ENCODE measurements at regions not wholly inside any gene's neighbourhood (a gene's known extent, or its start where the extent isn't known, plus 50 kb on each side); places are given as distances from the start of the nearest gene placed in this dataset.

DNA sequence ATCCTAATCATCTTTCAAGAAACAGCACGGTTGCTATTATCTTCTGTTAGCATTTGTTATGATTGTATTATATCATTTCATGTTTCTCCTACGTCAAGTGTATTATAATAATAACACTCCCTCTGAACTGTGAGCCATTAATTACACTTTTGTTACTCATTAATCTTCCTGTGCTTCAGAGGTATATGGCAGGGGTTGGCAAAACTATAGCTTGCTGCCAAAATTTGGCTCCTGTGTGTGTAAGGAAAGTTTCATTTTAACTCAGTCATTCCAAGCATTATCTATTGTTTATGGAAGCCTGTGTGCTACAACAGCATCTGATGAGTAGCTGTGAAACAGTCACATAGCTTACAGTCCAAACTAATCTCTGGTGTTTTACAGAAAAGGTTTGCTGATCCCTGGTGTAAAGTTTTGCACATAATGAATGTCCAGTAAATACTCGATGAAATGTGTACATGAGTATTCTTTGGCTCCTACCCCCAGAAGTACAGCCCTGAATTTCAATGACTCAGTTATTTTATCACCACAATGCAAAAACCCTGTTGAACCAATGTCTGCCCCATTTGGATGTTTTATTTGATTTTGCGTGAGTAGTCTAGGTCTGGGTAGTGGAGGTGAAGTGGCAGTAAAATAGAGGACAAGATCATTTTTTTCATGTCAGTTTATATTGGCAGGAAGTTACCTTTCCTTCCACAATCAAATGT, 648.2 kb downstream of the MAT2B start:
- no peaks in the 10 kb centered on the region for H3K36me3 Mint-ChIP-seq
- Histone ChIP-seq H3K27ac (ENCODE audit: low read length) (no peak overlapping the region), H3K4me1 (ENCODE audit: control insufficient read depth, insufficient read depth, low read length) (no peaks in the 10 kb centered on the region), H3K27me3 (ENCODE audit: control insufficient read depth, insufficient read depth, low read length) (no peaks in the 10 kb centered on the region), H3K9me3 (ENCODE audit: control insufficient read depth, insufficient read depth, low read length) (no peaks in the 10 kb centered on the region), H3K36me3 (ENCODE audit: control insufficient read depth, insufficient read depth, low read length) (no peaks in the 10 kb centered on the region), H3K4me3 (ENCODE audit: low read length) (no peak overlapping the region)
- no peak overlapping the region for H3K27ac Mint-ChIP-seq
- peaks cover 7 to 10% of the 10 kb centered on the region in 2 donors for H3K9me3 Mint-ChIP-seq
- intact Hi-C loops (cut with micrococcal nuclease), result no loop called here
- 92% methylated on average over 2 of the region's 4 CpGs for WGBS (ENCODE audit: insufficient coverage)
- H3K4me1 Mint-ChIP-seq, result no peaks in the 10 kb centered on the region
- no peak for ATAC-seq
- TF ChIP-seq, protein P1, sequence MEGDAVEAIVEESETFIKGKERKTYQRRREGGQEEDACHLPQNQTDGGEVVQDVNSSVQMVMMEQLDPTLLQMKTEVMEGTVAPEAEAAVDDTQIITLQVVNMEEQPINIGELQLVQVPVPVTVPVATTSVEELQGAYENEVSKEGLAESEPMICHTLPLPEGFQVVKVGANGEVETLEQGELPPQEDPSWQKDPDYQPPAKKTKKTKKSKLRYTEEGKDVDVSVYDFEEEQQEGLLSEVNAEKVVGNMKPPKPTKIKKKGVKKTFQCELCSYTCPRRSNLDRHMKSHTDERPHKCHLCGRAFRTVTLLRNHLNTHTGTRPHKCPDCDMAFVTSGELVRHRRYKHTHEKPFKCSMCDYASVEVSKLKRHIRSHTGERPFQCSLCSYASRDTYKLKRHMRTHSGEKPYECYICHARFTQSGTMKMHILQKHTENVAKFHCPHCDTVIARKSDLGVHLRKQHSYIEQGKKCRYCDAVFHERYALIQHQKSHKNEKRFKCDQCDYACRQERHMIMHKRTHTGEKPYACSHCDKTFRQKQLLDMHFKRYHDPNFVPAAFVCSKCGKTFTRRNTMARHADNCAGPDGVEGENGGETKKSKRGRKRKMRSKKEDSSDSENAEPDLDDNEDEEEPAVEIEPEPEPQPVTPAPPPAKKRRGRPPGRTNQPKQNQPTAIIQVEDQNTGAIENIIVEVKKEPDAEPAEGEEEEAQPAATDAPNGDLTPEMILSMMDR (IDR thresholded peaks at IDR 0.05), result no peak
- H3K27me3 Mint-ChIP-seq (ENCODE audit: low read depth in 2 of 2), result no peaks in the 10 kb centered on the region
- no peak overlapping the region for H3K4me3 Mint-ChIP-seq
- DNase-seq, result no peak

DNA sequence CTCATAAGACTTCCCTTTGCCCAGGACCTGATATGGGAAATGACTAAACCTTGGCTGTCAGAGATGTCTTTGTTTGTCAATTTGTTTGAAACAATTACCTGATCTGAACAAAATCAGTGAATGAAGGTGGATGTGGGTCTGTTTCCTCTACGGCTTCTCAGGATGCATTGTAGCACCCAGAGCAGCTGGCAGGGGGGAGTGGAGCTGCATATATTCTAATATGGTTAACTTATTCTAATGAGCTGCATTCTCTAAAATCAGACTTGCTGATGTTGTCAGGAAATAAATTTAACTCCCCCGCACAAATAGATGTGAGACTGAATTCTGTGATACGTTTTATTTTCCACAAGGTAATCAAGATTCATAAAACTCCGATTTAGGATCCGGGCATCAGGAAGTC, 665.4 kb downstream of the MAT2B start:
- Histone ChIP-seq H3K4me3 (ENCODE audit: low read length) (no peak overlapping the region), H3K27ac (ENCODE audit: low read length) (no peak overlapping the region)
- 84% methylated on average over 5 of the region's 5 CpGs for WGBS (ENCODE audit: insufficient coverage)

DNA sequence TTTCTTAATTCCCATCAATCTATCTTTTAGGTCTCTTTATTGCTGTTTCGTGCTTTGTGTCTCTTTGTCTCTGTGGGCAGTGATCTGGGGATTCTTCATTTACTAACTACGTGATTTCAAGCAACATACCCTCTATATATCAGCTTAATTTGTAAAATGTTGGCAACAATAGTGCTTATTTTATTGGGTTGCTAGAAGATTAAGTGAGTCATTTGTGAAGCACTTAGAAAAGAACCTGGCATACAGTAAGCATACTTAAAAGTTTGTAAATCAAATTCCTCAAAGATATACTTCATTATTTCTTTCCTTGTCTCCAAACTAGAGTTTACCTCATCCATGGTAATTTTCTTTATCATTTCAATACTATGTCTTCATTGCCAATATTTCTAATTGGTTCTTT, 669.7 kb downstream of the MAT2B start:
- DNase-seq (no peak), ATAC-seq (no peak)
- H3K27me3 ChIP-seq (ENCODE audit: control insufficient read depth, insufficient read depth, low read length), result no peaks in the 10 kb centered on the region
- Mint-ChIP-seq H3K4me1 (no peaks in the 10 kb centered on the region), H3K4me3 (no peak overlapping the region), H3K9me3 (peaks cover 3 to 9% of the 10 kb centered on the region in 2 donors), H3K27me3 (ENCODE audit: low read depth in 2 of 2) (no peaks in the 10 kb centered on the region), H3K27ac (no peak overlapping the region), H3K36me3 (no peaks in the 10 kb centered on the region)
- no CpG with 5 or more reads among the region's 2 CpGs for WGBS (ENCODE audit: insufficient coverage)
- intact Hi-C loops (cut with micrococcal nuclease), result no loop called here
- no peak overlapping the region for H3K4me3 ChIP-seq (ENCODE audit: low read length)
- no peak overlapping the region for H3K27ac ChIP-seq (ENCODE audit: low read length)
- H3K4me1 ChIP-seq (ENCODE audit: control insufficient read depth, insufficient read depth, low read length), result no peaks in the 10 kb centered on the region
- no peaks in the 10 kb centered on the region for H3K9me3 ChIP-seq (ENCODE audit: control insufficient read depth, insufficient read depth, low read length)
- TF ChIP-seq, protein P1 (IDR thresholded peaks at IDR 0.05), result no peak
- no peaks in the 10 kb centered on the region for H3K36me3 ChIP-seq (ENCODE audit: control insufficient read depth, insufficient read depth, low read length)

More for the DNA sequence above, 665.4 kb downstream of the MAT2B start:
- no peaks in the 10 kb centered on the region for H3K36me3 Mint-ChIP-seq
- H3K4me1 Mint-ChIP-seq, result no peaks in the 10 kb centered on the region
- no peak overlapping the region for H3K4me3 Mint-ChIP-seq
- ATAC-seq (no peak), DNase-seq (no peak)
- H3K4me1 ChIP-seq (ENCODE audit: control insufficient read depth, insufficient read depth, low read length), result no peaks in the 10 kb centered on the region
- TF ChIP-seq, protein P1 (IDR thresholded peaks at IDR 0.05), result no peak
- H3K9me3 Mint-ChIP-seq, result peaks cover 6 to 8% of the 10 kb centered on the region in 2 donors
- no peak overlapping the region for H3K27ac Mint-ChIP-seq
- no peaks in the 10 kb centered on the region for H3K9me3 ChIP-seq (ENCODE audit: control insufficient read depth, insufficient read depth, low read length)
- no peaks in the 10 kb centered on the region for H3K36me3 ChIP-seq (ENCODE audit: control insufficient read depth, insufficient read depth, low read length)
- no peaks in the 10 kb centered on the region for H3K27me3 ChIP-seq (ENCODE audit: control insufficient read depth, insufficient read depth, low read length)
- no peaks in the 10 kb centered on the region for H3K27me3 Mint-ChIP-seq (ENCODE audit: low read depth in 2 of 2)
- intact Hi-C loops (cut with micrococcal nuclease), result no loop called here

DNA sequence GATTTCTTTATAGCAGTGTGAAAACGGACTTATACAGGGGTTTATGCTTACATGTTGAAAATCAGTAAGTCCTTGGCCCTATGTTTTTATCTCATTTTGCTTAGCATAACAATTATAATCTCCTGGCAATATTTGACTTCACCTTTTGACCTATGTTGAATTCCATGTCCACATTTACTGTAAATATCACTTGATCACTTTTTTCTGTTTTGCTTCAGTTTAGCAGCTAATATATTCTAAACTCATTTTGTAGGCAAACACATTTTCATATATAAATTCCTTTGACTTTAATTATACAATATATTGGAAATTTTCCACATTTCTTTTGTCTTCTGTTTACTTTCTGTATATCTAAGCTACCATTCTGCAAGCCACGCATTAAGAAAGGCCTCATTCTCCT, 674.0 kb downstream of the MAT2B start:
- no peak for DNase-seq
- no peaks in the 10 kb centered on the region for H3K4me1 ChIP-seq (ENCODE audit: control insufficient read depth, insufficient read depth, low read length)
- no peak overlapping the region for H3K27ac ChIP-seq (ENCODE audit: low read length)
- H3K9me3 Mint-ChIP-seq, result peaks cover 0 to 12% of the 10 kb centered on the region in 2 donors
- H3K4me1 Mint-ChIP-seq, result no peaks in the 10 kb centered on the region
- H3K27ac Mint-ChIP-seq, result no peak overlapping the region
- TF ChIP-seq, protein P1 (IDR thresholded peaks at IDR 0.05), result no peak
- no peaks in the 10 kb centered on the region for H3K36me3 Mint-ChIP-seq
- no peaks in the 10 kb centered on the region for H3K36me3 ChIP-seq (ENCODE audit: control insufficient read depth, insufficient read depth, low read length)
- no peaks in the 10 kb centered on the region for H3K27me3 Mint-ChIP-seq (ENCODE audit: low read depth in 2 of 2)
- no peaks in the 10 kb centered on the region for H3K9me3 ChIP-seq (ENCODE audit: control insufficient read depth, insufficient read depth, low read length)
- WGBS (ENCODE audit: insufficient coverage), result 60% methylated on average over 1 of the region's 2 CpGs
- H3K27me3 ChIP-seq (ENCODE audit: control insufficient read depth, insufficient read depth, low read length), result no peaks in the 10 kb centered on the region
- H3K4me3 Mint-ChIP-seq, result no peak overlapping the region
- ATAC-seq, result no peak
- intact Hi-C loops (cut with micrococcal nuclease), result no loop called here
- H3K4me3 ChIP-seq (ENCODE audit: low read length), result no peak overlapping the region

Data from natural killer cell (primary cell).